ENCODE measurements at regions not wholly inside any gene's neighbourhood (a gene's known extent, or its start where the extent isn't known, plus 50 kb on each side); places are given as distances from the start of the nearest gene placed in this dataset.
A peak's percentile ranks its signal among the peaks of the same experiment; 100 is the strongest.
"Not testable (repeated sequence)": the region's sequence is repeated elsewhere in the genome, so short reads cannot be mapped to it uniquely, and the experiment has no call there.

DNA sequence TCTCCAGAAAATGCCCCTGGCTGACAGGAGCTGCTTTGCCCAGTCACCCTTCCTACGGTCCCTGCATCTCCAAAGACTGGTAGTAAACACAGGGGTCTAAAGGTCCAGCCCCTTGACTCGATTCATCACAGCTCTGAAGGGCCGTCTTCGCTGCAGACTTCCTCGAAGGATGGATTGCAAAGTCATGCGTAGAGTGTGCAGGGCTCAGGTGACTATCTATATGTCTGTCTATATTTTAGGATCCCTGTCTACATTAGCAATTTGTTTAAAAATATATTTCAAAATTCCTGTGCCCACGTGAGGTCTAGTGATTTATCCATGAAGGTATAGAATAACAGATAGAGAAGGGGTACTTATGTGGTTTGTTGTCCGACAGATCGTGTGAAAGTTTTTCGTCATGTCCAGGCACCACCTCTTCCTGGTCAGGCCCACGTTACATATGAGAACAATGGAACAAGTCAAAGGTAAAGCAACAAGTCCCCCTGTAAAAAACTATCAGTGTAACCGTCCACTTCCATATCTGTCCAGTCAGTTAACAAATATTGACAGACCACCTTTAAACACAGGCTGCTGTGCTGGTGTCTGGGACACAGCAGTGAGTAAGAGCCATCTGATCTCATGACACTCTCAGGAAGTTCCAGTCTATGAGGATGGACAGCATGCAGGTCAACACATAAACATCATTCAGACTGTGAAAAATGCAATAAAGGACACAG is 127.7 kb upstream of the SULF2 start:
- TF ChIP-seq GABPB1 (CRISPR knock-in tag; IDR thresholded peaks at IDR 0.05) = peak; percentile 54
- Mint-ChIP-seq H3K36me3 (peaks cover 19% of the 10 kb centered on the region), H3K4me1 (peaks cover 20% of the 10 kb centered on the region), H3K9me3 (peaks cover 26% of the 10 kb centered on the region)
- CTCF ChIA-PET; ATAC-seq; H3K27ac Mint-ChIP-seq; H3K4me3 Mint-ChIP-seq; POLR2A ChIA-PET; DNase-seq (ENCODE audit: low spot score); H3K27me3 Mint-ChIP-seq (ENCODE audit: low read depth): not testable (repeated sequence)

DNA sequence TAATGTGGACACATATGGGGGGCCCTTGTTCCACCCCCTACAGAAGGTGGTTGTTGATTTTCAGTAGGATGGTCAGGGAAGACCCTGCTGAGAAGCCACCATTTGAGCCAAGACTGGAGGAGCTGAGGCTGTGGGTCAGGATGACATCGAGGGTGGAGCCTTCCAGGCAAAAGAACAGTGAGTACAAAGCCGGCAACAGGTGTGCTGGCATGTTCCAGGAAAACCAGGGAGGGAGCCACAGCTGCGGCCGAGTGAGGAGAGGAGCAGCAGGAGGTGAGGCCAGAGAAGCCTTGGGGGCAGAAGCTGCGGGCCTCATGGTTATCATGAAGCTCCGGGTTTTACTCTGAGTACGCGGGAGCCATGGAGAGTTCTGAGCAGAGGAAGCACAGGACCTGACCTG is 126.9 kb upstream of the SULF2 start:
- POLR2A ChIA-PET; H3K27ac Mint-ChIP-seq; ATAC-seq; H3K4me3 Mint-ChIP-seq; CTCF ChIA-PET; H3K27me3 Mint-ChIP-seq (ENCODE audit: low read depth); DNase-seq (ENCODE audit: low spot score): not testable (repeated sequence)
- peaks cover 18% of the 10 kb centered on the region for H3K9me3 Mint-ChIP-seq
- H3K4me1 Mint-ChIP-seq = peaks cover 20% of the 10 kb centered on the region
- peaks cover 12% of the 10 kb centered on the region for H3K36me3 Mint-ChIP-seq

- POLR2A ChIA-PET = not testable (repeated sequence)
These were observed 124.6 kb upstream of the SULF2 start for GRCh38 chr20:47909696-47910369.

GRCh38 chr20:47908361-47909035 is 123.2 kb upstream of the SULF2 start:
- CTCF ChIA-PET = interaction anchor here (0.6 kb wide), 1 partner anchor 997 kb away, joined by 5 read pairs; no protein-coding TSS in a partner anchor
- H3K4me1 Mint-ChIP-seq = peaks cover 33% of the 10 kb centered on the region
- ATAC-seq; H3K27ac Mint-ChIP-seq; POLR2A ChIA-PET; H3K4me3 Mint-ChIP-seq; DNase-seq (ENCODE audit: low spot score); H3K27me3 Mint-ChIP-seq (ENCODE audit: low read depth); H3K9me3 Mint-ChIP-seq; H3K36me3 Mint-ChIP-seq: not testable (repeated sequence)

More at GRCh38 chr20:47909696-47910369, 124.6 kb upstream of the SULF2 start:
- H3K36me3 Mint-ChIP-seq; H3K4me3 Mint-ChIP-seq; CTCF ChIA-PET; H3K27ac Mint-ChIP-seq; DNase-seq (ENCODE audit: low spot score); H3K27me3 Mint-ChIP-seq (ENCODE audit: low read depth); H3K9me3 Mint-ChIP-seq; ATAC-seq: not testable (repeated sequence)
- peaks cover 26% of the 10 kb centered on the region for H3K4me1 Mint-ChIP-seq

DNA sequence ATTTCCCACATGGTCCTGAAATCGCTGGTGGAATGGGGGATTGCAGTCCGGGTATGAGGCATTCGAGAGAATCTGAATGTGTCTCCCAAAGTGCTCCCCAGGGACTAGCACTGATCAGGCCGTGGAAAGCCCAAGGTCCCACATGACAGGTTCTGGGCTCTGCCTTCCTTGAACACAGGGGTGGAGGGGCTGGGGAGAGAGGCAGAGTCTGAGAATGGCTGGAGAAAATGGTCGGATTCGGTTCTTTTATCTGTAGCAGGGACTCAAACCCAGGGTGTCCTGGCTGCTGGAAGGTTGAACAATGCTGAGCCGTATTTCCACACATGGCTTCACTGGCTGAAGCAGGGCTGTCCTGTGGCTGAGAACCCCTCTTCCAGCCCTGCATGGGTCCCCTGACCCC is 122.7 kb upstream of the SULF2 start:
- H3K9me3 Mint-ChIP-seq; H3K4me3 Mint-ChIP-seq; H3K27ac Mint-ChIP-seq; H3K36me3 Mint-ChIP-seq; ATAC-seq; DNase-seq (ENCODE audit: low spot score); POLR2A ChIA-PET; H3K27me3 Mint-ChIP-seq (ENCODE audit: low read depth): not testable (repeated sequence)
- H3K4me1 Mint-ChIP-seq = peaks cover 33% of the 10 kb centered on the region
- CTCF ChIA-PET = interaction anchor here (0.6 kb wide), 1 partner anchor 997 kb away, joined by 5 read pairs; no protein-coding TSS in a partner anchor

GRCh38 chr20:47907031-47907675 is 121.9 kb upstream of the SULF2 start:
- Mint-ChIP-seq H3K4me3 (no peak overlapping the region), H3K9me3 (no peaks in the 10 kb centered on the region), H3K36me3 (no peaks in the 10 kb centered on the region), H3K4me1 (peaks cover 31% of the 10 kb centered on the region), H3K27ac (no peak overlapping the region), H3K27me3 (ENCODE audit: low read depth) (no peaks in the 10 kb centered on the region)
- DNase-seq (ENCODE audit: low spot score) (no peak), ATAC-seq (no peak)
- ChIA-PET CTCF (no interaction called here), POLR2A (no interaction called here)
- TF ChIP-seq RORB (CRISPR knock-in tag; IDR thresholded peaks at IDR 0.05) = no peak
- no peak for TF ChIP-seq NFATC4 (CRISPR knock-in tag; IDR thresholded peaks at IDR 0.05)
- TF ChIP-seq, protein P1, sequence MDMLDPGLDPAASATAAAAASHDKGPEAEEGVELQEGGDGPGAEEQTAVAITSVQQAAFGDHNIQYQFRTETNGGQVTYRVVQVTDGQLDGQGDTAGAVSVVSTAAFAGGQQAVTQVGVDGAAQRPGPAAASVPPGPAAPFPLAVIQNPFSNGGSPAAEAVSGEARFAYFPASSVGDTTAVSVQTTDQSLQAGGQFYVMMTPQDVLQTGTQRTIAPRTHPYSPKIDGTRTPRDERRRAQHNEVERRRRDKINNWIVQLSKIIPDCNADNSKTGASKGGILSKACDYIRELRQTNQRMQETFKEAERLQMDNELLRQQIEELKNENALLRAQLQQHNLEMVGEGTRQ (CRISPR knock-in tag; IDR thresholded peaks at IDR 0.05) = no peak

- Mint-ChIP-seq H3K27ac (no peak overlapping the region), H3K4me1 (peaks cover 24% of the 10 kb centered on the region), H3K4me3 (no peak overlapping the region), H3K9me3 (no peaks in the 10 kb centered on the region), H3K36me3 (no peaks in the 10 kb centered on the region), H3K27me3 (ENCODE audit: low read depth) (no peaks in the 10 kb centered on the region)
- POLR2A ChIA-PET = no interaction called here
- CTCF ChIA-PET = no interaction called here
- ATAC-seq (no peak), DNase-seq (ENCODE audit: low spot score) (no peak)
- TF ChIP-seq OVOL2 (CRISPR knock-in tag; IDR thresholded peaks at IDR 0.05; ENCODE audit: borderline replicate concordance) = no peak
- no peak for TF ChIP-seq ATF3 (CRISPR knock-in tag; conservative IDR thresholded peaks at IDR 0.05)
- TF ChIP-seq KAT7 (CRISPR knock-in tag; IDR thresholded peaks at IDR 0.05; ENCODE audit: borderline replicate concordance) = no peak
- TF ChIP-seq, protein P2, sequence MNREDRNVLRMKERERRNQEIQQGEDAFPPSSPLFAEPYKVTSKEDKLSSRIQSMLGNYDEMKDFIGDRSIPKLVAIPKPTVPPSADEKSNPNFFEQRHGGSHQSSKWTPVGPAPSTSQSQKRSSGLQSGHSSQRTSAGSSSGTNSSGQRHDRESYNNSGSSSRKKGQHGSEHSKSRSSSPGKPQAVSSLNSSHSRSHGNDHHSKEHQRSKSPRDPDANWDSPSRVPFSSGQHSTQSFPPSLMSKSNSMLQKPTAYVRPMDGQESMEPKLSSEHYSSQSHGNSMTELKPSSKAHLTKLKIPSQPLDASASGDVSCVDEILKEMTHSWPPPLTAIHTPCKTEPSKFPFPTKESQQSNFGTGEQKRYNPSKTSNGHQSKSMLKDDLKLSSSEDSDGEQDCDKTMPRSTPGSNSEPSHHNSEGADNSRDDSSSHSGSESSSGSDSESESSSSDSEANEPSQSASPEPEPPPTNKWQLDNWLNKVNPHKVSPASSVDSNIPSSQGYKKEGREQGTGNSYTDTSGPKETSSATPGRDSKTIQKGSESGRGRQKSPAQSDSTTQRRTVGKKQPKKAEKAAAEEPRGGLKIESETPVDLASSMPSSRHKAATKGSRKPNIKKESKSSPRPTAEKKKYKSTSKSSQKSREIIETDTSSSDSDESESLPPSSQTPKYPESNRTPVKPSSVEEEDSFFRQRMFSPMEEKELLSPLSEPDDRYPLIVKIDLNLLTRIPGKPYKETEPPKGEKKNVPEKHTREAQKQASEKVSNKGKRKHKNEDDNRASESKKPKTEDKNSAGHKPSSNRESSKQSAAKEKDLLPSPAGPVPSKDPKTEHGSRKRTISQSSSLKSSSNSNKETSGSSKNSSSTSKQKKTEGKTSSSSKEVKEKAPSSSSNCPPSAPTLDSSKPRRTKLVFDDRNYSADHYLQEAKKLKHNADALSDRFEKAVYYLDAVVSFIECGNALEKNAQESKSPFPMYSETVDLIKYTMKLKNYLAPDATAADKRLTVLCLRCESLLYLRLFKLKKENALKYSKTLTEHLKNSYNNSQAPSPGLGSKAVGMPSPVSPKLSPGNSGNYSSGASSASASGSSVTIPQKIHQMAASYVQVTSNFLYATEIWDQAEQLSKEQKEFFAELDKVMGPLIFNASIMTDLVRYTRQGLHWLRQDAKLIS (CRISPR knock-in tag; IDR thresholded peaks at IDR 0.05; ENCODE audit: borderline replicate concordance) = no peak
- no peak for TF ChIP-seq ZBTB43 (CRISPR knock-in tag; IDR thresholded peaks at IDR 0.05)
- TF ChIP-seq HMGA2 (CRISPR knock-in tag; IDR thresholded peaks at IDR 0.05) = no peak
- no peak for TF ChIP-seq TEAD4 (CRISPR knock-in tag; IDR thresholded peaks at IDR 0.05)
These were observed 121.0 kb upstream of the SULF2 start for GRCh38 chr20:47906348-47906660.
